Aorta (tissue), 5 donors: ENCODE measurements at regions not wholly inside any gene's neighbourhood (a gene's known extent, or its start where the extent isn't known, plus 50 kb on each side); places are given as distances from the start of the nearest gene placed in this dataset.
"Not testable (repeated sequence)": the region's sequence is repeated elsewhere in the genome, so short reads cannot be mapped to it uniquely, and the experiment has no call there.

Experiments used
- ATAC-seq: fragments of 200-7000 bp; cut with Tn5 transposase; one replicate; pipeline ENCODE4 v1.9.1; 2022; ENCODE audit warnings: moderate library complexity; ENCODE audit not compliant: low FRiP score
- DNase-seq, 2 donors: peaks; one replicate each; pipeline ENCODE4 v3.0.0-alpha.2; 2020
- H3K27ac ChIP-seq, 2 donors: one replicate each; pipeline ENCODE4 v1.5.1; 2013; ENCODE audit warnings: low read length in 2 of 2, mild to moderate bottlenecking in 2 of 2, moderate library complexity in 2 of 2, control low read depth in 1 of 2, inconsistent platforms in 1 of 2, low read depth in 1 of 2
- H3K27me3 ChIP-seq, 2 donors: one replicate each; pipeline ENCODE4 v1.6.1; 2013; ENCODE audit warnings: control low read depth in 1 of 2, low read length in 1 of 2, mild to moderate bottlenecking in 1 of 2, moderate library complexity in 1 of 2; ENCODE audit not compliant: insufficient read depth in 2 of 2, control insufficient read depth in 1 of 2
- H3K36me3 ChIP-seq, 2 donors: one replicate each; pipeline ENCODE4 v1.6.1; 2013; ENCODE audit warnings: control low read depth in 1 of 2, low read length in 1 of 2, mild to moderate bottlenecking in 1 of 2; ENCODE audit not compliant: insufficient read depth in 2 of 2, control insufficient read depth in 1 of 2
- H3K4me1 ChIP-seq, 2 donors: one replicate each; pipeline ENCODE4 v1.6.1; 2013; ENCODE audit warnings: low read length in 2 of 2, control low read depth in 1 of 2, mild to moderate bottlenecking in 1 of 2, moderate library complexity in 1 of 2; ENCODE audit not compliant: insufficient read depth in 2 of 2, control insufficient read depth in 1 of 2
- H3K4me3 ChIP-seq, 2 donors: one replicate each; pipeline ENCODE4 v1.5.1; 2013; ENCODE audit warnings: low read length in 2 of 2, control low read depth in 1 of 2, mild to moderate bottlenecking in 1 of 2
- H3K9me3 ChIP-seq: one replicate; pipeline ENCODE4 v1.6.1; 2013; ENCODE audit warnings: mild to moderate bottlenecking, low read length; ENCODE audit not compliant: control insufficient read depth
- WGBS, 2 donors: extraction: QIAGEN DNeasy Blood & Tissue Kit; methylation state at CpG; one replicate each; pipeline ENCODE4 v1.1.7; 2013; 5-methylcytosine and 5-hydroxymethylcytosine counted together
- intact Hi-C, 2 donors: fragments of 100-400 bp; cut with DNase I; formaldehyde crosslinking; loops; one replicate each; pipeline versions ENCODE4 v1.14.2 to v1.15.0; 2022
- donor health status: healthy with polysubstance abuse.
- donor health status: Bipolar disorder and iron deficiency.
- donor health status: DM: no; HTN: no; CAD: no.
- donor health status: DM: no; HTN: no; CAD: no.
- donor health status: DM: yes; HTN: yes; CAD: no.

- Histone ChIP-seq H3K36me3 (no peaks in the 10 kb centered on the region), H3K4me3 (no peak overlapping the region), H3K27me3 (no peaks in the 10 kb centered on the region), H3K4me1 (no peaks in the 10 kb centered on the region), H3K27ac (no peak overlapping the region), H3K9me3 (no peaks in the 10 kb centered on the region)
- intact Hi-C loops, result no loop called here
- WGBS, 2 donors, result 63 to 71% methylated on average over 23 to 24 of the region's 24 CpGs
- ATAC-seq (no peak), DNase-seq (peak; percentile 23 to 57)
Observed at GRCh38 chr11:71325418-71326327, 73.3 kb upstream of the SHANK2 start.

DNA sequence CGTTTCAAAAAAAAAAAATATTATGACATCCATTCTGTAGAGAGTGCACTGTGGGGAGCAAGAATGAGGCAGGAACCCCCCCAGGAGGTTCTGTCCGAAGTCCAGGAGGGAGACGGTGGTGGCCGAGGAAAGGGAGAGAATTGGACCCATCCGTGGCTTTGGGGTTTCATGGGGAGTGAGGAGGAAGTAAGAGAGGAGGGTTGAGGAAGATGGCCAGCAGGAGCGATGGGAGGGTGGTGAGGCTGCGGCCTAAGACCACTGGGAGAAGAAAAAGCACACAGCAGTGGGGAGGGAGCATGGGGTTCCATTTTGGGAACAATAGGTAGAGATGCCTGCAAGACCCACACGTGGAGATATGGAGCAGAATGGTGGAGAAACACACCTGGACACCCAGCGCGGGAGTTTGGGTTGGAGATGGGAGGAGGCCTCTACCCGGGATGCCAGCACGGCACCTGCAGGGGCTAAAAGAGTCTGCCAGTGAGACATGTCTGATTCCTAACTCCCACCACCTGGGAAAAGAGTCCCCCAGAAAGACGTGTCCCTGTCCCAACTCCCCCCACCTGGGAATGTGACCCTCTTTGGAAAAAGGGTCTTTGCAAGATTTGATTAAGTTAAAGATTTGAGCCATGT lies 72.5 kb upstream of the SHANK2 start:
- H3K4me3 ChIP-seq, result no peak overlapping the region
- no peaks in the 10 kb centered on the region for H3K36me3 ChIP-seq
- no peak overlapping the region for H3K27ac ChIP-seq
- peaks cover 3% of the 10 kb centered on the region for H3K9me3 ChIP-seq
- no peak for ATAC-seq
- DNase-seq, result peak in 1 of 2 donors; percentile 13
- intact Hi-C loops, result no loop called here
- H3K27me3 ChIP-seq, result no peaks in the 10 kb centered on the region
- H3K4me1 ChIP-seq, result no peaks in the 10 kb centered on the region
- 88 to 91% methylated on average over 13 of the region's 13 CpGs for WGBS, 2 donors

GRCh38 chr11:71323876-71324526 lies 71.6 kb upstream of the SHANK2 start:
- 80 to 83% methylated on average over 11 of the region's 11 CpGs for WGBS, 2 donors
- Histone ChIP-seq H3K4me3 (no peak overlapping the region), H3K36me3 (no peaks in the 10 kb centered on the region), H3K9me3 (peaks cover 7% of the 10 kb centered on the region), H3K27me3 (no peaks in the 10 kb centered on the region), H3K27ac (no peak overlapping the region), H3K4me1 (no peaks in the 10 kb centered on the region)
- DNase-seq, result peak in 1 of 2 donors; percentile 29
- intact Hi-C loops, result no loop called here
- no peak for ATAC-seq

DNA sequence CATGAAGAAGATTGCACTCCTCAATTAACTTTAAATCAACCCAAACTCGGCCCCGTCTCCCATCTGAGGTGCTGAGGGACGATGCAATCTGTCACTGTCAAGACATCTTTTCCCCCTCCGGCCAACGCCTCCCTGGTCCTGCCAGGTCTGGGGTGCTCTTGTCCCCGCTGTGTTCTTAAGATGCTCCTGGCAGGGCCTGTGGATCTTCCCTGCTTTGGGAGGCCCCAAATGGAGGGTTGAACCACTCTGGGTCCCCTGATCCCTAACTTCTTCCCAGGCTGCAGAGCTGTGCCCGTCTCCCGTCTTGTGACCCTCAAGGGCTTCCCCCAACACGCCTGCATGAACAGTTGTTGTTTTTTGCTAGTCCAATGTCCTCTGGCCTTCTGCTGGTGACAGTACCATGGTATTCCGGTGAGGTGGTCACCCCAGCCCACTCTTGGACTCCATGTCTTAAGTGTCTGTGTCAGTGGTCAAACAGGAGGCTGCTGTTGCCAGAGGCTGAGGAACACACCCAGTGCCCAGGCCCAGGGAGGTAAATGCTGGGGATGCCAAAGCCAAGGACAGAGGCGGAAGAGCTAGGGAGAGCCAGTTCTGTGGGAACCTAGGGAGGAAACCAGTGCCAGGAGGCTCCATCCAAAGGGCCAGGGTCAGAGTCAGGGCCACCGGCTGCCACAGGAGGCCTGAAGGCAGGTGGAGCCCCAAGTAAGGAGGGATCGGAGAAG lies 70.6 kb upstream of the SHANK2 start:
- Histone ChIP-seq H3K4me3 (no peak overlapping the region), H3K4me1 (no peaks in the 10 kb centered on the region), H3K27me3 (no peaks in the 10 kb centered on the region), H3K27ac (no peak overlapping the region), H3K9me3 (peaks cover 9% of the 10 kb centered on the region), H3K36me3 (no peaks in the 10 kb centered on the region)
- peak; percentile 24 to 51 for DNase-seq
- no peak for ATAC-seq
- WGBS, 2 donors, result 82 to 85% methylated on average over 13 of the region's 13 CpGs
- intact Hi-C loops, result no loop called here

DNA sequence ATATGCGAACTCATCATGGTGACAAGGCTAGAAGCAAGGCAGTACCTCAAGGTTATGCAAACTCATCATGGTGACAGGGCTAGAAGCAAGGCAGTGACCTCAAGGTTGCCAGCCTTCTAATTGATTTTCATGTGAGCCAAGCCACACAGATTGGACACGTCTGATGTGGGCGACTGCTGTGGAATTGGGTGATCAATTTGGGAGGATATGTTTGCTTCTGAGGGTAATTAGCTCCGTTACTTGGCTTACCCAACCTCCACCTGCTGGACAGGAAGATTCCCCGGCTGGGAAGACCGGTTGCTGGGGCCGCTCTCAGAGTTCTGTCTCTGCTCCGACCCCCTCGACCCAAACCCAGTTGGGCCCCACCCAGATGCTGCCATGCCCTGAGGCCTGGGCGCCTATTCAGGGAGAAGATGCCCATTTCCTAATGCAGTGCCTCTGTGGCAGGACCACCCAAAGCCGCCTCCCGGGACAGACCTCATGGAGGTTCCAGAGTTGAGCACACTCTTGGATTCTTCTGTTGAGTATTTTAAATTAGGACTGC lies 69.9 kb upstream of the SHANK2 start:
- Histone ChIP-seq H3K36me3 (no peaks in the 10 kb centered on the region), H3K27me3 (no peaks in the 10 kb centered on the region), H3K4me3 (no peak overlapping the region), H3K4me1 (no peaks in the 10 kb centered on the region), H3K9me3 (peaks cover 9% of the 10 kb centered on the region), H3K27ac (no peak overlapping the region)
- 91 to 92% methylated on average over 12 of the region's 12 CpGs for WGBS, 2 donors
- DNase-seq (peak; percentile 9 to 44), ATAC-seq (no peak)
- intact Hi-C loops, result no loop called here

DNA sequence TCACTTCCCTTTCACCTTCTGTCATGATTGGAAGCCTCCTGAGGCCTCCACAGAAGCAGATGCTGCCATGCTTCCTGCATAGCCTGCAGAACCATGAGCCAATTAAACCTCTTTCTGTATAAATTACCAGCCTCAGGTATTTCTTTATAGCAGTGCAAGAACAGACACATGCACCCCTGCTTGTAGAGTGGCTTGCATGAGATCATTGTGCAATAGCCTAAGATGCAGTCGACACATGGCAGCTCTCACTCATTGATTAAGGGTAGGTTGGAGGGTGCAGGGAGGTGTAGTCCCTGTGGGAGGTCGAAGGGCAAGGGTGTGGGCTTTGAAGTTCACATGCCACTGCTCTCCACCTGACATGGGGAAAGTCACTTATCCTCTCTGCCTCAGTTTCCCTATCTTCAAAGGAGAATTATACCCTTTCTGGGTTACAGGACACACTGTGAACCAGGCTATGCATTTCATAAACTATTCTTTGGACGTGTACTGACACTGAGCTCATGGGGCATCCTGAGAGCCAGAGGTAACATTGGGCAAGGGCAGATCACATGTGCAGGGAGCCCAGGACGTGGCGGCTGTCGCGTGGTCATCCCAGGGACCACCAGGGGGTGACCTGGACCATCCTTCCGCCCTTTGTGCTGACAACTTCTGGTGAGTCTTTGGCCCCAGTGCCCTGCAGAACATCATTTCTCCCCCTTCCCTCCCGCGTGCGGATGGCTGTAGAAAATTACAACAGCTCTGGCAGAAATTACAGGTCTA lies 69.2 kb upstream of the SHANK2 start:
- DNase-seq (peak; percentile 30 to 33), ATAC-seq (no peak)
- no peak overlapping the region for H3K4me3 ChIP-seq
- no peaks in the 10 kb centered on the region for H3K36me3 ChIP-seq
- 81 to 89% methylated on average over 11 of the region's 11 CpGs for WGBS, 2 donors
- no peaks in the 10 kb centered on the region for H3K27me3 ChIP-seq
- peaks cover 9% of the 10 kb centered on the region for H3K9me3 ChIP-seq
- intact Hi-C loops, result no loop called here
- no peaks in the 10 kb centered on the region for H3K4me1 ChIP-seq
- H3K27ac ChIP-seq, result no peak overlapping the region

- no peak overlapping the region for H3K27ac ChIP-seq
- H3K4me1 ChIP-seq, result no peaks in the 10 kb centered on the region
- no peak for DNase-seq
- no peaks in the 10 kb centered on the region for H3K27me3 ChIP-seq
- H3K9me3 ChIP-seq, result peaks cover 9% of the 10 kb centered on the region
- 93 to 96% methylated on average over 1 of the region's 1 CpG for WGBS, 2 donors
- intact Hi-C loops, result no loop called here
- ATAC-seq, result no peak
- H3K4me3 ChIP-seq, result no peak overlapping the region
- H3K36me3 ChIP-seq, result no peaks in the 10 kb centered on the region
Observed at GRCh38 chr11:71316701-71317100, 64.3 kb upstream of the SHANK2 start.

- ATAC-seq, H3K4me3 ChIP-seq, H3K36me3 ChIP-seq, H3K4me1 ChIP-seq, DNase-seq, H3K27me3 ChIP-seq, intact Hi-C loops, H3K27ac ChIP-seq, H3K9me3 ChIP-seq: not testable (repeated sequence)
- WGBS, 2 donors, result 81 to 91% methylated on average over 9 of the region's 9 CpGs
Observed at GRCh38 chr11:71312616-71313015, 60.2 kb upstream of the SHANK2 start.
